ENCODE measurements at regions not wholly inside any gene's neighbourhood (a gene's known extent, or its start where the extent isn't known, plus 50 kb on each side); places are given as distances from the start of the nearest gene placed in this dataset.

- TF ChIP-seq CTCF (conservative IDR thresholded peaks at IDR 0.05; ENCODE audit: low read length) (no peak), EZH2phosphoT487 (IDR thresholded peaks at IDR 0.05; ENCODE audit: borderline replicate concordance) (no peak)
These were observed 299.7 kb upstream of the SEMA3C start for GRCh38 chr7:81218480-81219106.
